ENCODE measurements at regions not wholly inside any gene's neighbourhood (a gene's known extent, or its start where the extent isn't known, plus 50 kb on each side); places are given as distances from the start of the nearest gene placed in this dataset.

GRCh38 chr11:8839306-8839956 is 71.6 kb upstream of the AKIP1 start:
- TF ChIP-seq EZH2phosphoT487 (IDR thresholded peaks at IDR 0.05; ENCODE audit: borderline replicate concordance) (no peak), CTCF (conservative IDR thresholded peaks at IDR 0.05; ENCODE audit: low read length) (no peak)
- Histone ChIP-seq H3K4me2 (ENCODE audit: low read depth, low read length, poor library complexity, severe bottlenecking) (no peak overlapping the region), H3K9me2 (replicated peaks; ENCODE audit: low read depth, low read length) (no peaks in the 10 kb centered on the region), H3K9me3 (ENCODE audit: insufficient read depth, low read depth, low read length) (no peaks in the 10 kb centered on the region), H2AFZ (ENCODE audit: low read length) (no peak overlapping the region; the same call in 1 of the 2 replicates), H4K20me1 (ENCODE audit: insufficient read depth, low read length, poor library complexity, severe bottlenecking) (no peaks in the 10 kb centered on the region), H3K4me1 (ENCODE audit: insufficient read depth, low read length, poor library complexity, severe bottlenecking) (no peaks in the 10 kb centered on the region), H3K79me2 (ENCODE audit: insufficient read depth, low read length) (no peaks in the 10 kb centered on the region), H3K36me3 (ENCODE audit: insufficient read depth, low read length) (no peaks in the 10 kb centered on the region), H3K27me3 (ENCODE audit: insufficient read depth, low read length, poor library complexity, severe bottlenecking) (no peaks in the 10 kb centered on the region), H3K9ac (ENCODE audit: low read depth, low read length, poor library complexity, severe bottlenecking) (no peak overlapping the region), H3F3A (ENCODE audit: low read depth) (no peaks in the 10 kb centered on the region), H3K4me3 (ENCODE audit: low read length, poor library complexity, severe bottlenecking) (no peak overlapping the region)

GRCh38 chr11:8839957-8840945 is 70.7 kb upstream of the AKIP1 start:
- Histone ChIP-seq H3K36me3 (ENCODE audit: insufficient read depth, low read length) (no peaks in the 10 kb centered on the region), H3K27me3 (ENCODE audit: insufficient read depth, low read length, poor library complexity, severe bottlenecking) (no peaks in the 10 kb centered on the region), H3K79me2 (ENCODE audit: insufficient read depth, low read length) (no peaks in the 10 kb centered on the region), H3K4me3 (ENCODE audit: low read length, poor library complexity, severe bottlenecking) (no peak overlapping the region), H3K9ac (ENCODE audit: low read depth, low read length, poor library complexity, severe bottlenecking) (no peak overlapping the region), H3K4me2 (ENCODE audit: low read depth, low read length, poor library complexity, severe bottlenecking) (no peak overlapping the region), H3K9me3 (ENCODE audit: insufficient read depth, low read depth, low read length) (no peaks in the 10 kb centered on the region), H4K20me1 (ENCODE audit: insufficient read depth, low read length, poor library complexity, severe bottlenecking) (no peaks in the 10 kb centered on the region), H3K4me1 (ENCODE audit: insufficient read depth, low read length, poor library complexity, severe bottlenecking) (no peaks in the 10 kb centered on the region), H3F3A (ENCODE audit: low read depth) (no peaks in the 10 kb centered on the region), H2AFZ (ENCODE audit: low read length) (no peak overlapping the region), H3K9me2 (replicated peaks; ENCODE audit: low read depth, low read length) (no peaks in the 10 kb centered on the region)
- TF ChIP-seq CTCF (conservative IDR thresholded peaks at IDR 0.05; ENCODE audit: low read length) (no peak), EZH2phosphoT487 (IDR thresholded peaks at IDR 0.05; ENCODE audit: borderline replicate concordance) (no peak)

DNA sequence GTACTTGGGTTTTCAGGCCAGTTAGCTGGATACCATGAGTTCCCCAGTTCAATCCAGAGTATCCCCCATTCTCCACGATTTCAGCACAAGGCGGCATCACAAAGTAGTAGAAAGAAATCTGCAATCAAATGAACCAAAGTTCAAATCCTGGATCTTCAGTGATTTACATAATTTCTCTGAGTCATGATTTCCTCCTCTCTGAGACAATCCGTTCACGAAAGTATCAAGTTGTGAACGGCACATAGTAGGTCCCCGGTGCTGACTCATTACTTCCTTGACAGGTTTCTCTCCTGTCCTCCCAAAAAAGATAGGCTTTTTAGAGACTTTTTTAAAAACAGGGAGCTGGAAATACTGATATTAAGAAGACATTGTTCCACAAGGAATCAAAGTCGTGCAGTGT is 69.1 kb upstream of the AKIP1 start:
- no peak overlapping the region for H2AFZ ChIP-seq (ENCODE audit: low read length)
- no peaks in the 10 kb centered on the region for H3K4me1 ChIP-seq (ENCODE audit: insufficient read depth, low read length, poor library complexity, severe bottlenecking)
- no peaks in the 10 kb centered on the region for H3K36me3 ChIP-seq (ENCODE audit: insufficient read depth, low read length)
- no peak overlapping the region for H3K4me2 ChIP-seq (ENCODE audit: low read depth, low read length, poor library complexity, severe bottlenecking)
- H3K9ac ChIP-seq (ENCODE audit: low read depth, low read length, poor library complexity, severe bottlenecking) = no peak overlapping the region
- TF ChIP-seq CTCF (conservative IDR thresholded peaks at IDR 0.05; ENCODE audit: low read length) = no peak
- TF ChIP-seq EZH2phosphoT487 (IDR thresholded peaks at IDR 0.05; ENCODE audit: borderline replicate concordance) = no peak
- H3K27me3 ChIP-seq (ENCODE audit: insufficient read depth, low read length, poor library complexity, severe bottlenecking) = no peaks in the 10 kb centered on the region
- no peaks in the 10 kb centered on the region for H3K9me2 ChIP-seq (replicated peaks; ENCODE audit: low read depth, low read length)
- no peak overlapping the region for H3K4me3 ChIP-seq (ENCODE audit: low read length, poor library complexity, severe bottlenecking)
- H3F3A ChIP-seq (ENCODE audit: low read depth) = no peaks in the 10 kb centered on the region
- H3K79me2 ChIP-seq (ENCODE audit: insufficient read depth, low read length) = no peaks in the 10 kb centered on the region
- no peaks in the 10 kb centered on the region for H4K20me1 ChIP-seq (ENCODE audit: insufficient read depth, low read length, poor library complexity, severe bottlenecking)
- H3K9me3 ChIP-seq (ENCODE audit: insufficient read depth, low read depth, low read length) = no peaks in the 10 kb centered on the region
